Fibroblast of upper back skin (primary cell): ENCODE measurements at regions not wholly inside any gene's neighbourhood (a gene's known extent, or its start where the extent isn't known, plus 50 kb on each side); places are given as distances from the start of the nearest gene placed in this dataset.
A peak's percentile ranks its signal among the peaks of the same experiment; 100 is the strongest.

Experiments
- DNase-seq: peaks from one replicate; pipeline ENCODE4 v3.0.0-alpha.2; 2013

DNA sequence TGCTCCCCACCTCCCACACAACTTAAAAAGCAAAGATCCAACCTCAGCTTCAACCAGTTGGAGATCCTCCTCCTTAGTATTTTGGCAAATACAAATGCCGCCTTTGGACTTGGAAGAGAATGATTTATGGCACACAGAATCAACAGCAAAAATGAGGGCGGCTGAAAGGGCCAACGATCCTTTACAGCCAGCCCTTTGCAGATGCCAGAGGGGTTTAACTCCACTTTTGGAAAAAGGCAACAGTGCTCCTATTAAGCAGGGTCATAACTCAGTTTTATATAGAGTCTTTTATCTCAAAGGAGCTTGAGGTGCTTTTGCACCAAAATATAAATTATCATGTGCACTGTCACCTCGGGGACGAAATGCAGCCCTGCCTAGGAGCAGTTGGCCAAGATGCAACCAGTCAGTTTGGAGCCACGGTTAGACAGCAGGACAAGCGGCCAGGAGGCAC, 56.7 kb upstream of the JCAD start:
- no peak for DNase-seq

DNA sequence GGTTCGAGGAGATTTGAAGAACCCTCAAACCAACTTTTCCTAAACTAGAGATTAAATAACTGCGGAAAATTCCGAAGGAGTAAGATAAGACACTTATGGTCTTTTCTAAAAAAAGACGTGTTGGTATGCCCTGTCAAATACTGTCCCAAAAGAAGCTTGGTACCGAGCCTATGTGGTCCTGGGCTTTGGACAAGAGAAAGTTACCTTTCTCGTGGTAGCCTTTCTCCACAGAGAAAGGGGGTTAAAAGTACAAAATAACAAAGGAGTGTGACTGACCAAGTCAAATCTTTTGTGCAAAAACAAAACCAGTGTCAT, 56.2 kb upstream of the JCAD start:
- no peak for DNase-seq

DNA sequence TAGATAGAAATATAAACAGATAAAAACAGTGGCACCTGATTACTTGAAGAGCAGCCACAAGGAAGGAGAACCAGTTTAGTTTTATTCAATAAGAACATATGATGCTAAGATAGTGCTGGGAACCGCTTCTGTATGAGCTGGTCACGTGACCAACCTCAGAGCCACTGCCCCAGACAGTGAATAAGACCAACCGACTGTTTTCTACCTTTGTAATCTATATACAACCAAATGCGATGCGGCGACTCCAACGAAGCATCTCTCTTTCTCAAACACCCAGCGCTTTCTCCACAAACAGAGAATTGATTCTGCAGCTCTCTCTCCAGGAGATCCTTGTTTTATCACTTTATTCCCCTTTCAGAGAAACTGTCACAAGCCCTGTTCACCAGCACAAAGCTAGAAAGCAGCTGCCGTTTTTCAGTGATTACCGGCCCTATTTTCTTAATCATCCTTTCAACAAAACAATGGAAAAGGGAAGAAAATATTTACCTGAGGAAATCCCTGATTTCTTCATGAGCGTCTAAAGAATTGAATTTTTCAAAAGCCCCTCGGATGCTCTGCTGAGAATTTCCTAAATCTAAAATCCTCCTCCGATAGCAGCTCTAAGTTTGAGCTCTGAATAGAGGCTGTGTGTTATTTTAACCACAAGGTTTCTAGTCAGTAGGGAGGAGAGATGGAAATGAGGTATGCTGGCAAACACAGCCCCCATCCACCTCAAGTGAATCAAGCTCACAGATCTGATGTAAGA, 55.7 kb upstream of the JCAD start:
- DNase-seq = peak; percentile 63

DNA sequence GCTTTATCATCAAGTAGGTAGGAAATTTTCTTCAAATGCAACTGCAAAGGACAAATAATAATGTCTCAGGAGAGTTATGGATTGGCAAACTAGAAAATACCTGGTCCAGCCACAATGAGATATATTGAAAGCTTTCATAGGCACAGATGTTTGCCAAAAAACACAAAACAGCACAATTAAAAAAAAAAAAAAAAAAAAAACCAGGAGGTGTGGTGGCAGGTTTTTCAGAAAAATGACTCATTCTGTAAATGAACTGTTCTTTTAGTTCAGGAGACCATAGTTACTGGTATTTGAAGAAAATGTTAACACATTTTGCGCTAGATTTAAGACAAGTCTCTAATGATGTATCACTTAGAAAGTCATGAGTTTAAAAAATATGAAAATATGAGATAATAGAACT, 55.0 kb upstream of the JCAD start:
- DNase-seq = no peak

DNA sequence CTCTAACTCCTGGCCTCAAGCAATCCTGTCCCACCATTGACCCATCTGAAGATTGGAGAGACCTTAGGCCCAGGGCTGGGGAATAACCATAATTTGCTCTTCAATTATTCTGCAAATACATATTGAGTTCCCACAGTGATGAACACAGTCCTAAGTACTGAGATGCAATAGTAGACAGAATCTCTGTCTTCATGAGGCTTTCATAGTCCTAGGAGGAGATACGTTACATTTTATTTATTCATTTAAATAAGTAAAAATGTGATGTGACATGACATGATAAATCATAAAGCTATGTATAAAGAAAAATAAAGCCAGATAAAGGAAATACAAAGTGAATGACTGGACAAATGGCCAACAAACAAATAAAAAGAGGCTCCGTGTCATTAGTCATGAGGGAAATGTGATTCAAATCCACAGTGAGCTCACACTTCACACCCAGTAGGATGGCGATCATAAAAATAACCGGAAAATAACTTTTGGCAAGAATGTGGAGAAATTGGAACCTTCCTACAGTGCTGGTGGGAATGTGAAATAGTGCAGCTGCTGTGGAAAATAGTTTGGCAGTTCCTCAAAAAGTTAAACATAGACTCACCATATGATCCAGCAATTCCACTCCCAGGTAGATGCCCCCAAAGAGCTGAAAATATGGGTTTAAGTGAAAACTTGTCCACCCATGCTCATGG, 52.1 kb upstream of the JCAD start:
- peak; percentile 89 for DNase-seq
